Stimulated activated naive B cell treated with anti-CD40 and anti-IgM and Interleukin-4, amounts not matched to agents 10 μg/mL and 1 μg/mL and 100 μg/mL, for 72 hours (primary cell): ENCODE measurements at regions not wholly inside any gene's neighbourhood (a gene's known extent, or its start where the extent isn't known, plus 50 kb on each side); places are given as distances from the start of the nearest gene placed in this dataset.

Experiments
- ATAC-seq, 2 donors: fragments of 150-1000 bp; cut with Tn5 transposase; replicated peaks; 2 replicates each; pipeline ENCODE4 v1.10.0; 2021; ENCODE audit warnings: moderate library complexity in 1 of 2
- DNase-seq: peaks from one replicate; pipeline ENCODE4 v3.0.0; 2021
- H3K27ac Mint-ChIP-seq: one replicate; pipeline ENCODE4 v1.8.0; 2022; ENCODE audit warnings: mild to moderate bottlenecking, mixed read lengths
- H3K27me3 Mint-ChIP-seq, 2 donors: one replicate each; pipeline ENCODE4 v1.8.0; 2022; ENCODE audit warnings: mixed read lengths in 2 of 2
- H3K36me3 Mint-ChIP-seq, 2 donors: one replicate each; pipeline ENCODE4 v1.8.0; 2022; ENCODE audit warnings: mixed read lengths in 2 of 2, mild to moderate bottlenecking in 1 of 2
- H3K4me1 Mint-ChIP-seq, 2 donors: one replicate each; pipeline ENCODE4 v1.8.0; 2022; ENCODE audit warnings: mixed read lengths in 2 of 2, mild to moderate bottlenecking in 1 of 2
- H3K4me3 Mint-ChIP-seq, 2 donors: one replicate each; pipeline ENCODE4 v1.8.0; 2022; ENCODE audit warnings: mild to moderate bottlenecking in 2 of 2, mixed read lengths in 2 of 2, moderate library complexity in 1 of 2
- H3K9me3 Mint-ChIP-seq, 2 donors: one replicate each; pipeline ENCODE4 v1.8.0; 2022; ENCODE audit warnings: mixed read lengths in 2 of 2, mild to moderate bottlenecking in 1 of 2

- ATAC-seq (no peak), DNase-seq (no peak)
- Mint-ChIP-seq H3K4me1 (no peaks in the 10 kb centered on the region), H3K36me3 (no peaks in the 10 kb centered on the region), H3K4me3 (no peak overlapping the region), H3K9me3 (no peaks in the 10 kb centered on the region), H3K27ac (no peak overlapping the region), H3K27me3 (no peaks in the 10 kb centered on the region)
Measured at GRCh38 chr9:73847536-73847935, 649.6 kb upstream of the RORB start.

GRCh38 chr9:73853549-73853948 is 643.6 kb upstream of the RORB start:
- no peaks in the 10 kb centered on the region for H3K9me3 Mint-ChIP-seq
- H3K36me3 Mint-ChIP-seq = no peaks in the 10 kb centered on the region
- H3K4me1 Mint-ChIP-seq = no peaks in the 10 kb centered on the region
- no peaks in the 10 kb centered on the region for H3K27me3 Mint-ChIP-seq
- DNase-seq (no peak), ATAC-seq (no peak)
- H3K4me3 Mint-ChIP-seq = no peak overlapping the region
- no peak overlapping the region for H3K27ac Mint-ChIP-seq

DNA sequence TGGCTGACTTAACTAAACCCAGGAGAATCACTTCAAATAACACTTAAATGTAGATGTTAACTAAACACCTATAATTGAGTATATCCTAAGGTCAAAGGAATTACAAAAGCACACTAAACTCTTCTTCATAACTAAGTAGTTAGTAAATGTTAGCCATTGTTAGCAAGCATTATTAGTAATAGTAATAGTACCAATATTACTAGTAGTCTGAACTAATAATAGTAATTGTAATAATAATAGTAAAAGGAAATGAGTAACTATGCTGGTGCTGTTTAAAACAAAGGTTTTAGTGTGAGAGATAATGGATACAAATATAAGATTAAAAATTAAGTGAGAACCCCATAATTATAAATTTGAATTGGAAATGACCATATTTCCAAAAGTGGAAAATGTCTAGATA is 641.9 kb upstream of the RORB start:
- Mint-ChIP-seq H3K36me3 (no peaks in the 10 kb centered on the region), H3K4me3 (no peak overlapping the region), H3K27ac (no peak overlapping the region), H3K27me3 (no peaks in the 10 kb centered on the region), H3K4me1 (no peaks in the 10 kb centered on the region), H3K9me3 (no peaks in the 10 kb centered on the region)
- DNase-seq (no peak), ATAC-seq (no peak)

- no peaks in the 10 kb centered on the region for H3K27me3 Mint-ChIP-seq
- peaks cover 0 to 3% of the 10 kb centered on the region in 2 donors for H3K4me1 Mint-ChIP-seq
- no peaks in the 10 kb centered on the region for H3K36me3 Mint-ChIP-seq
- DNase-seq (no peak), ATAC-seq (no peak)
- no peak overlapping the region for H3K27ac Mint-ChIP-seq
- no peaks in the 10 kb centered on the region for H3K9me3 Mint-ChIP-seq
- H3K4me3 Mint-ChIP-seq = no peak overlapping the region
Measured at GRCh38 chr9:73863924-73864323, 633.2 kb upstream of the RORB start.

- Mint-ChIP-seq H3K4me1 (peaks cover 0 to 4% of the 10 kb centered on the region in 2 donors), H3K27me3 (no peaks in the 10 kb centered on the region), H3K9me3 (no peaks in the 10 kb centered on the region), H3K27ac (no peak overlapping the region), H3K36me3 (no peaks in the 10 kb centered on the region), H3K4me3 (no peak overlapping the region)
- DNase-seq = no peak
- ATAC-seq = no peak
Measured at GRCh38 chr9:73866451-73866850, 630.7 kb upstream of the RORB start.

DNA sequence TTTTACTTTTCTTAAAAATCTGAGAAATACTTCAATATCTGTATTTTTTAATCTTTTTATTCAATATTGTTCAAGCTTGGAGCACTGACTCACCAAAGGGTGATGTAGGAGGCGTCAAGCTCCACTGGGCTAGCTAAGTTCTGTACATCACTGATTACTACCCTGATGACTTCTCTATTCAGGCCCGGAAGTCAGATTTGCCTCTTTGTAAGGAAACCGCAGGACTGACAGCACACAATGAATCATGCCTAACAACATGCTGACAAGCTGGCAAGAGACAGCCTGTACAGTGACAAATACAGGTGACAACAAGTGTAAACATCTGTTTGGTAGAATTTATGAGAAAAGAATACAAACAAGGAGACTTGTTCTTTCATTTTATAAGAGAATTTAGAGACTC is 627.9 kb upstream of the RORB start:
- ATAC-seq (peak; percentile 99 to 100), DNase-seq (peak; percentile 18)
- H3K27me3 Mint-ChIP-seq = peaks cover 0 to 9% of the 10 kb centered on the region in 2 donors
- no peak overlapping the region for H3K4me3 Mint-ChIP-seq
- no peaks in the 10 kb centered on the region for H3K9me3 Mint-ChIP-seq
- H3K36me3 Mint-ChIP-seq = no peaks in the 10 kb centered on the region
- no peak overlapping the region for H3K27ac Mint-ChIP-seq
- H3K4me1 Mint-ChIP-seq = peaks cover 3 to 4% of the 10 kb centered on the region in 2 donors

DNA sequence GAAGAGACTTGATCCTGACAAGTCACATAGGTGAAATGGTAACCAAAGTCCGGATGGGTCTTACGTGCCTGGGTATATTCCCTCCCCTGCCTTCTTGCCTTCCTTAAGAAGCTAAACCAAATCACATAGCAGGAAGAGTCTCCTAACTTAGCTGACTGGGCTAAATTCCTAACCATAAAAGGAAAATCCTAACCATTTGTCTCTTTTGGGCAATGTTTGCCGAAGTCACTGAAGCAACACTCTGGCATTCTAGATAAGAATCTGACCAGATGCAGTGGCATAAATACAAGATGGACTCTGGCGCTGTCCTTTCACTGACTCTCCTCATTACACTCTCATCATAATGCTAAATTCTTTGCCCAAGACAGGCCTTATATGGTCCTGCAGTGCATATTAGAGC is 625.5 kb upstream of the RORB start:
- no peak for ATAC-seq
- peaks cover 3 to 4% of the 10 kb centered on the region in 2 donors for H3K4me1 Mint-ChIP-seq
- H3K27me3 Mint-ChIP-seq = peaks cover 0 to 9% of the 10 kb centered on the region in 2 donors
- no peaks in the 10 kb centered on the region for H3K36me3 Mint-ChIP-seq
- H3K9me3 Mint-ChIP-seq = no peaks in the 10 kb centered on the region
- DNase-seq = no peak
- H3K4me3 Mint-ChIP-seq = no peak overlapping the region
- H3K27ac Mint-ChIP-seq = no peak overlapping the region

GRCh38 chr9:73872701-73873100 is 624.4 kb upstream of the RORB start:
- DNase-seq (no peak), ATAC-seq (no peak)
- Mint-ChIP-seq H3K9me3 (no peaks in the 10 kb centered on the region), H3K36me3 (no peaks in the 10 kb centered on the region), H3K4me3 (no peak overlapping the region), H3K27ac (no peak overlapping the region), H3K4me1 (peaks cover 3 to 4% of the 10 kb centered on the region in 2 donors), H3K27me3 (peaks cover 0 to 9% of the 10 kb centered on the region in 2 donors)

DNA sequence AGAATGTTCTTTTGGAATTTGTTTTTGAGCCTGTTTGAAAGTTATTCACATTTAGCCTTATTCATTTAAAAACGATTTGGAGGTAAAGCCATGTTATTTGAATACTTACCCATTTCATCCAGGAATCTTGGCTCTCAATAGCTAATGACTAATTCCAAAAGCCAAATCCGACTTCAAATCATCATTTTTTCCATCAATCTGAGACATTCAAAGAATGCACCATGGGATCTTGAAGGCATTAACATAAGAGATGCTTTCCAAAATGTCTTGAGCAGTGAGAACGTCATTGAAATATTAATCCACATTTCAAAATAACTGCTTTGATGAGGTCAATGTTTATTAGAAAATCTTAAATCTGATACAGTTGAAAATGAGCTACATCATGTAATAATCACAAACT is 617.0 kb upstream of the RORB start:
- no peak for ATAC-seq
- Mint-ChIP-seq H3K36me3 (no peaks in the 10 kb centered on the region), H3K4me3 (no peak overlapping the region), H3K4me1 (no peaks in the 10 kb centered on the region), H3K27me3 (no peaks in the 10 kb centered on the region), H3K9me3 (peaks cover 2 to 4% of the 10 kb centered on the region in 2 donors), H3K27ac (no peak overlapping the region)
- DNase-seq = no peak

DNA sequence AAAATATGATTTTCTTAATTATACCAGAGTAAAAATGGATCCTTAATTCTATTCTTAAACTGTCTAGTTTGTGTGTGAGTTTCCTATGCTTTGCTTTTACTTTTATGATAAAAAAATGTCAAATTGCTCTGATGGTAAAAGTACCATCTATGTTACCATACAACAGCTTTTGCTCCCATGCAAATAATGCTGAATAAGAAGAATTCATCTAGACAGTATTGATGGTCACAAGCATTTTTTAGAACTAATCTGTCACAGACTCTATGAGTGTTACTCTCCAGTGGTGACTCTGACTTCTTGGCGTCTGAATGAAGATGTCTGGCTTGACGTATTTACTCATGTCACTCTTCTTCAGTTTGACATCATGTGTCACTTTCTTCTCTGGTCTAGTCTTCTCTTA is 608.1 kb upstream of the RORB start:
- no peak for ATAC-seq
- H3K9me3 Mint-ChIP-seq = peaks cover 6 to 10% of the 10 kb centered on the region in 2 donors
- H3K36me3 Mint-ChIP-seq = no peaks in the 10 kb centered on the region
- H3K27ac Mint-ChIP-seq = no peak overlapping the region
- H3K4me1 Mint-ChIP-seq = no peaks in the 10 kb centered on the region
- H3K27me3 Mint-ChIP-seq = no peaks in the 10 kb centered on the region
- no peak for DNase-seq
- H3K4me3 Mint-ChIP-seq = no peak overlapping the region

DNA sequence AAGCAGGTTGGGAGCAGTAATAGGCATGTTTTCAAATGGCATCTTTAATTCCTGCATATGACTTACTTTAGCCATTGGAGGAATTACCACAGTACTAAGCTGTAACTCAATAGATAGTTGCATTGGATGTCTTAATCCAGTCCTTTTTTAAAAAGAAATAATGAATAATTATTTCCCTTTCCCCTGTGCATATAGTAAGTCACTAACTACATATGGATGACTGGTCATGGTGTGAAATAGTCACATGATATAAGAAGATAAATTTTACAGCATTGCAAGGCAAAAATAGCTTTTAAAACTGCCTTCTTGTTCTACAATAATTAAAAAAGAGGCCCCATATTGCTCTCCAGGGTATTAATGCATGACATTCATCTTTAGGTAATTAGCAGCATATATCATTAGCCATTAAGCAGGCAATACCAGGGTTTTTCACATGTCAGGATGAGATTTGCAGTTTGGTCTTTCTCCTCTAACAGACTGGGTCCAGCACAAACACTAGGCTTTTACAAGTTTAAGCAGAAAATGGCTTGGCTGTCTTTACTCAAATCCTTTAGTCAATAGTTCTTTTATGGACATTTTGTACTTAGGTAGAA is 606.4 kb upstream of the RORB start:
- Mint-ChIP-seq H3K4me1 (no peaks in the 10 kb centered on the region), H3K36me3 (no peaks in the 10 kb centered on the region), H3K4me3 (no peak overlapping the region), H3K27ac (no peak overlapping the region), H3K9me3 (peaks cover 2 to 6% of the 10 kb centered on the region in 2 donors), H3K27me3 (no peaks in the 10 kb centered on the region)
- no peak for DNase-seq
- no peak for ATAC-seq

GRCh38 chr9:73892335-73892734 is 604.8 kb upstream of the RORB start:
- H3K9me3 Mint-ChIP-seq = peaks cover 4% of the 10 kb centered on the region in 2 donors
- DNase-seq = no peak
- no peak overlapping the region for H3K27ac Mint-ChIP-seq
- H3K27me3 Mint-ChIP-seq = no peaks in the 10 kb centered on the region
- H3K4me3 Mint-ChIP-seq = no peak overlapping the region
- H3K36me3 Mint-ChIP-seq = no peaks in the 10 kb centered on the region
- H3K4me1 Mint-ChIP-seq = no peaks in the 10 kb centered on the region
- no peak for ATAC-seq

DNA sequence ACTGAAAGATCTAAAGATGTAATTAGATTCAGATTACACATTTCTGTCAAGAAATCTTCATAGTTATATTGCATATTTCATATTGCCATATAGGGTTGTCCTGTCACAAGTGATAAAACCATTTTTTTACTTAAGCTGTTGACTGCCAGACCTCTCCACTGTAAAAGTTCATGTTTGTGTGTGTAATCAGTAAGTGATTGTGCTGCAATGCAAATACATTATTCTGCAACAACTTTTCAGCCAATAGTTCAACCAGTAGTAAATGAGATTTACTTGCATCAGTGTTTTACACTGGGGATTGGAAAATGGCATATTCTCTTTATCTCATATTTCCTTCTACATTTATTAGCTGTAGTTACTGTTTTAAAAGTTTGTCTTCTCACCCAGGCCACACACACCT is 603.9 kb upstream of the RORB start:
- H3K27me3 Mint-ChIP-seq = no peaks in the 10 kb centered on the region
- H3K27ac Mint-ChIP-seq = no peak overlapping the region
- H3K4me3 Mint-ChIP-seq = no peak overlapping the region
- H3K4me1 Mint-ChIP-seq = no peaks in the 10 kb centered on the region
- H3K36me3 Mint-ChIP-seq = no peaks in the 10 kb centered on the region
- no peak for ATAC-seq
- H3K9me3 Mint-ChIP-seq = peaks cover 4 to 6% of the 10 kb centered on the region in 2 donors
- no peak for DNase-seq

DNA sequence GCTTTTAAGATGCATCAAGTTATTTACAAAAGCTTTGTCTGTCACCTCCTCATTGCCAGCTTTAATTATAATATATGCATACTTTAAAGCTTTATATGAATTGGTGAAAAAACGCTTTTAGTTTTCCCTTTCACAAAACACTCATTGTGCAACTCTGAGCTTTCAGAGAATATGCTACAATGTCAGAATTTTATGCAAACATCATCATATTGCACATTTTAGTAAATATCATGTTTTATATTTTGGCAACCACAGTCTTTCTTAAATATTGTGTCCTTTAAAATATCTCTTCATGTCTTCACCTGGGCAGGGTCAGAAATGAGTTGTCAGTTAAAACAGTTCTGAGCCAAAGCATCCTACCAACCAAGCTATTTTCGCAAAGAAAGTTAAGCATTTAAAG is 601.1 kb upstream of the RORB start:
- H3K4me1 Mint-ChIP-seq = no peaks in the 10 kb centered on the region
- H3K9me3 Mint-ChIP-seq = peaks cover 6% of the 10 kb centered on the region in 2 donors
- no peak for DNase-seq

DNA sequence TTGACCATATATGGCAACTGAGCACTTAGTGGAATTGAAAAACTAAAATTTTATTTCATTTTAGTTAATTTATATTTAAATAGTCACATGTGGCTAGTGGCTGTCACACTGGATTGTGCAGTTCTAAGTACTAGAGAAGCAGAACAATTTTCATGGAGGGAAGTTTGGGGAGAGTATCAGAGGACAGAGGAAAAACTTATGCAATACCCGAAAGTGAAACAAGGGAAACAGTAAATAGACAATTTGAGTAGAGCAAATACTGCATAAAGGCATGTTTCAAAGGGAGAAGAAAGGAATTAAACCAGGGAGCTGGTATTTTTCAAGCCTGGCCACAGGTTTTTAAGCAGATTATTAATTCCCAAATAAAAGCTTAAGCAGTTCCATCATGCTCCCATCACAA is 590.5 kb upstream of the RORB start:
- ATAC-seq = no peak
- H3K27ac Mint-ChIP-seq = no peak overlapping the region
- no peaks in the 10 kb centered on the region for H3K27me3 Mint-ChIP-seq
- no peak for DNase-seq
- H3K9me3 Mint-ChIP-seq = no peaks in the 10 kb centered on the region
- no peaks in the 10 kb centered on the region for H3K36me3 Mint-ChIP-seq
- no peak overlapping the region for H3K4me3 Mint-ChIP-seq
- H3K4me1 Mint-ChIP-seq = no peaks in the 10 kb centered on the region

More for the DNA sequence above, 601.1 kb upstream of the RORB start:
- H3K27me3 Mint-ChIP-seq = no peaks in the 10 kb centered on the region
- ATAC-seq = no peak
- H3K4me3 Mint-ChIP-seq = no peak overlapping the region
- H3K36me3 Mint-ChIP-seq = no peaks in the 10 kb centered on the region
- H3K27ac Mint-ChIP-seq = no peak overlapping the region

GRCh38 chr9:73911804-73912203 is 585.3 kb upstream of the RORB start:
- Mint-ChIP-seq H3K9me3 (no peaks in the 10 kb centered on the region), H3K27ac (no peak overlapping the region), H3K4me3 (no peak overlapping the region), H3K27me3 (no peaks in the 10 kb centered on the region), H3K36me3 (no peaks in the 10 kb centered on the region), H3K4me1 (no peaks in the 10 kb centered on the region)
- DNase-seq = no peak
- no peak for ATAC-seq
